ENCODE measurements at regions not wholly inside any gene's neighbourhood (a gene's known extent, or its start where the extent isn't known, plus 50 kb on each side); places are given as distances from the start of the nearest gene placed in this dataset.
"Not testable (repeated sequence)": the region's sequence is repeated elsewhere in the genome, so short reads cannot be mapped to it uniquely, and the experiment has no call there.

GRCh38 chrX:85808217-85808616, 239.1 kb downstream of the CHM start:
- no peaks in the 10 kb centered on the region for H3K36me3 ChIP-seq (ENCODE audit: control insufficient read depth in 2 of 2, insufficient read depth in 1 of 2, low read length in 2 of 2)
- no peaks in the 10 kb centered on the region for H3K4me1 ChIP-seq (ENCODE audit: control insufficient read depth, insufficient read depth, low read length)
- H3K27ac ChIP-seq (ENCODE audit: extremely low read depth, low read depth, low read length): no peak overlapping the region
- CTCF ChIA-PET: interaction anchor here (0.5 kb wide), 2 partner anchors 10 to 1158 kb away, joined by 3 to 4 read pairs; no protein-coding TSS in a partner anchor
- POLR2A ChIA-PET: no interaction called here
- no peak for TF ChIP-seq GFI1B (tag by site-specific recombination; IDR thresholded peaks at IDR 0.05)
- no peak for TF ChIP-seq BCL6B (tag by site-specific recombination; IDR thresholded peaks at IDR 0.05)
- no peak for TF ChIP-seq ZNF302 (tag by site-specific recombination; IDR thresholded peaks at IDR 0.05; ENCODE audit: low read depth)
- no peak for TF ChIP-seq WT1 (tag by site-specific recombination; IDR thresholded peaks at IDR 0.05)
- TF ChIP-seq ZNF704 (tag by site-specific recombination; IDR thresholded peaks at IDR 0.05): no peak
- no peak for TF ChIP-seq BCL11A (tag by site-specific recombination; IDR thresholded peaks at IDR 0.05; ENCODE audit: low read depth)
- no peak for TF ChIP-seq TSHZ1 (tag by site-specific recombination; IDR thresholded peaks at IDR 0.05; ENCODE audit: borderline replicate concordance)
- peaks cover 7% of the 10 kb centered on the region for H3K9me3 ChIP-seq (ENCODE audit: control insufficient read depth, insufficient read depth, low read depth, low read length)
- H3K4me3 ChIP-seq (ENCODE audit: low read depth, low read length): no peak overlapping the region

- H3K9me3 ChIP-seq (ENCODE audit: control insufficient read depth, insufficient read depth, low read depth, low read length); H3K4me3 ChIP-seq (ENCODE audit: low read depth, low read length); H3K4me1 ChIP-seq (ENCODE audit: control insufficient read depth, insufficient read depth, low read length); H3K36me3 ChIP-seq (ENCODE audit: control insufficient read depth in 2 of 2, insufficient read depth in 1 of 2, low read length in 2 of 2); H3K27ac ChIP-seq (ENCODE audit: extremely low read depth, low read depth, low read length); CTCF ChIA-PET; POLR2A ChIA-PET: not testable (repeated sequence)
Measured at GRCh38 chrX:85772391-85772790, 275.0 kb downstream of the CHM start.

GRCh38 chrX:85765651-85766050, 281.7 kb downstream of the CHM start:
- no peaks in the 10 kb centered on the region for H3K4me1 ChIP-seq (ENCODE audit: control insufficient read depth, insufficient read depth, low read length)
- TF ChIP-seq ZNF239 (tag by site-specific recombination; IDR thresholded peaks at IDR 0.05): no peak
- no peak for TF ChIP-seq ZNF292 (tag by site-specific recombination; IDR thresholded peaks at IDR 0.05; ENCODE audit: borderline replicate concordance, low read depth)
- no peak for TF ChIP-seq ATF2 (tag by site-specific recombination; IDR thresholded peaks at IDR 0.05; ENCODE audit: low read depth)
- TF ChIP-seq ZNF747 (tag by site-specific recombination; IDR thresholded peaks at IDR 0.05): no peak
- TF ChIP-seq ZNF302 (tag by site-specific recombination; IDR thresholded peaks at IDR 0.05; ENCODE audit: low read depth): no peak
- TF ChIP-seq ZBTB8A (tag by site-specific recombination; IDR thresholded peaks at IDR 0.05): no peak
- H3K27ac ChIP-seq (ENCODE audit: extremely low read depth, low read depth, low read length): no peak overlapping the region
- H3K36me3 ChIP-seq (ENCODE audit: control insufficient read depth in 2 of 2, insufficient read depth in 1 of 2, low read length in 2 of 2): no peaks in the 10 kb centered on the region
- H3K4me3 ChIP-seq (ENCODE audit: low read depth, low read length): no peak overlapping the region
- no peaks in the 10 kb centered on the region for H3K9me3 ChIP-seq (ENCODE audit: control insufficient read depth, insufficient read depth, low read depth, low read length)
- ChIA-PET POLR2A (no interaction called here), CTCF (no interaction called here)
